Breast epithelium (tissue), 4 donors: ENCODE measurements at regions not wholly inside any gene's neighbourhood (a gene's known extent, or its start where the extent isn't known, plus 50 kb on each side); places are given as distances from the start of the nearest gene placed in this dataset.

Experiments used
- DNase-seq, 2 donors: peaks; one replicate each; pipeline ENCODE4 v3.0.0-alpha.2; 2019; ENCODE audit warnings: low spot score in 2 of 2
- H3K27ac ChIP-seq, 2 donors: fragments of 200-600 bp; sonication (generic) in 1 of 2; one replicate each; pipeline ENCODE4 v1.5.1; 2016 to 2019; ENCODE audit warnings: mild to moderate bottlenecking in 1 of 2
- H3K27me3 ChIP-seq, 2 donors: fragments of 200-600 bp; sonication (generic) in 1 of 2; one replicate each; pipeline versions ENCODE4 v1.5.1 to v1.6.0; 2017 to 2019; ENCODE audit warnings: control low read depth in 1 of 2, mild to moderate bottlenecking in 1 of 2
- H3K36me3 ChIP-seq: fragments of 200-600 bp; one replicate; pipeline ENCODE4 v1.5.1; 2019
- H3K4me1 ChIP-seq, 2 donors: fragments of 200-600 bp; sonication (generic); one replicate each; pipeline ENCODE4 v1.5.1; 2016 to 2019; ENCODE audit warnings: control low read depth in 1 of 2
- H3K4me3 ChIP-seq, 3 donors: fragments of 200-600 bp; sonication (generic); 1 replicate in 2 of 3; 2 replicates in 1 of 3; pipeline ENCODE4 v1.5.1; 2016 to 2019; ENCODE audit warnings: mild to moderate bottlenecking in 3 of 3, moderate library complexity in 2 of 3
- H3K9me3 ChIP-seq, 2 donors: fragments of 200-600 bp; sonication (generic) in 1 of 2; one replicate each; pipeline ENCODE4 v1.5.1; 2016 to 2019; ENCODE audit warnings: control low read depth in 1 of 2
- POLR2A ChIP-seq: fragments of 450-650 bp; IDR thresholded peaks from one replicate; pipeline ENCODE4 v1.6.1; 2016; ENCODE audit warnings: antibody characterized with exemption, mild to moderate bottlenecking, moderate library complexity
- POLR2AphosphoS5 ChIP-seq, 3 donors: sonication (generic); formaldehyde crosslinking; IDR thresholded peaks; one replicate each; pipeline ENCODE4 v1.6.1; 2017; ENCODE audit warnings: antibody characterized with exemption in 3 of 3
- intact Hi-C: fragments of 100-400 bp; cut with DNase I; formaldehyde crosslinking; loops from one replicate; pipeline ENCODE4 v1.15.1; 2023; ENCODE audit warnings: low total_unique reads
- TF ChIP-seq, protein P1 (sequence below), 3 donors: fragments of 450-650 bp; IDR thresholded peaks; one replicate each; pipeline ENCODE4 v1.5.1; 2016 to 2017; ENCODE audit warnings: antibody characterized with exemption in 3 of 3, mild to moderate bottlenecking in 3 of 3, moderate library complexity in 3 of 3

DNA sequence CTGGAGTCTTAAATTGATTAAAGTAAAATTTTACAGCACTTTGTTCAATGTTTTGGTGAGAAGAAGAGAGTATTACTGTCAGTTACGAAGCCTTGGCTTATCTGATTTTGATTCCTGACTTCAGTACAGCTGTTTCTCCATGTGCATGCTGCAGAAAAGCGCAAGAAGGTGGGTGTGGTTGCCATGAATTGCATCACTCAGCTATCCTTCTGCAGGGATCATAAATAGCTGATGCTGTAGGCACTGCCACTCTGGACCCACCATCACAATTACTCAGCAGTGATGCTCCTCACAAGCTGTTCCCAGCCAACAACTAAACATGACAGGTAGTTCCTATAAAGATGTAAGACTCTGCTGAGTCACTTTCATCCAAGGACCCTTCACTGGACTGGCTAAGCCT, 321.2 kb downstream of the IRS2 start:
- Histone ChIP-seq H3K4me1 (no peaks in the 10 kb centered on the region), H3K27me3 (no peaks in the 10 kb centered on the region), H3K9me3 (peaks cover 0 to 6% of the 10 kb centered on the region in 2 donors), H3K27ac (no peak overlapping the region), H3K36me3 (no peaks in the 10 kb centered on the region), H3K4me3 (no peak overlapping the region)
- no peak for DNase-seq
- intact Hi-C loops: no loop called here
- TF ChIP-seq, protein P1, sequence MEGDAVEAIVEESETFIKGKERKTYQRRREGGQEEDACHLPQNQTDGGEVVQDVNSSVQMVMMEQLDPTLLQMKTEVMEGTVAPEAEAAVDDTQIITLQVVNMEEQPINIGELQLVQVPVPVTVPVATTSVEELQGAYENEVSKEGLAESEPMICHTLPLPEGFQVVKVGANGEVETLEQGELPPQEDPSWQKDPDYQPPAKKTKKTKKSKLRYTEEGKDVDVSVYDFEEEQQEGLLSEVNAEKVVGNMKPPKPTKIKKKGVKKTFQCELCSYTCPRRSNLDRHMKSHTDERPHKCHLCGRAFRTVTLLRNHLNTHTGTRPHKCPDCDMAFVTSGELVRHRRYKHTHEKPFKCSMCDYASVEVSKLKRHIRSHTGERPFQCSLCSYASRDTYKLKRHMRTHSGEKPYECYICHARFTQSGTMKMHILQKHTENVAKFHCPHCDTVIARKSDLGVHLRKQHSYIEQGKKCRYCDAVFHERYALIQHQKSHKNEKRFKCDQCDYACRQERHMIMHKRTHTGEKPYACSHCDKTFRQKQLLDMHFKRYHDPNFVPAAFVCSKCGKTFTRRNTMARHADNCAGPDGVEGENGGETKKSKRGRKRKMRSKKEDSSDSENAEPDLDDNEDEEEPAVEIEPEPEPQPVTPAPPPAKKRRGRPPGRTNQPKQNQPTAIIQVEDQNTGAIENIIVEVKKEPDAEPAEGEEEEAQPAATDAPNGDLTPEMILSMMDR (IDR thresholded peaks at IDR 0.05): no peak

DNA sequence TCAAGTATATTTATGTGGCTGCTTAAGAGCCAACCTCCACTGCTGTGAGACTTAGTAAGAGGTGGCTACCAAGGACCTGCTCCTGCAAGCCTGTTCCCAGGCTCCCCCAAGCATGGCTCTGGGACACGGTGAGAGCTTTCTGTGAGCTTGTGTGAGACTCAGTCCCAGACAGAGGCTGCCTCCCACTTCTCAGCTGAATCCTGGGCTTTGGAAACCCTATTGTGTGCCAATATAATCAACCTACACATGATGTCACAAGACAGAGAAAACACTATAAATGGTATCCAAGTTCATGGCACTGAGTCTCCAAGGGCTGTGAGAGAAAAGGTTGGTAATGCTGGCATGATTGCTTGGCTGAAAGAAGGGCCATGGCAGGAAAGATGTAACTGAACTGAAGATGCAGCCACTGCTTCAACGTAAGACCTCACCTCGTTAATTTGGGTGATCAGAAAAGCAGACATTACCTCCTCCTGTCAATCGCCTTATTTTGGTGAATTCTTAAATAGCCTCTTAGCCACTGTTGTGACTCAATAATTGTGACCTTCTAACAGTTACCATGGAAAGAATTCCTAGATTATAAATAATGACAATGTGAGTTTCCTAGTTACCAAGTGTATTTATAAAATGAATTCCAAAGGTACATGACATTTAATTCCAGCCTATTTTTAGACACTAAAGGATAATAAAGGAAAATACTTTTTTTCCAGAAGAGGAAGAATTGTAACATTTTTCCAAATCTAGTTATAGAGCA, 332.0 kb downstream of the IRS2 start:
- no peak for TF ChIP-seq POLR2AphosphoS5 (IDR thresholded peaks at IDR 0.05)
- TF ChIP-seq, protein P1 (IDR thresholded peaks at IDR 0.05): no peak
- intact Hi-C loops: no loop called here
- no peak overlapping the region for H3K27ac ChIP-seq

DNA sequence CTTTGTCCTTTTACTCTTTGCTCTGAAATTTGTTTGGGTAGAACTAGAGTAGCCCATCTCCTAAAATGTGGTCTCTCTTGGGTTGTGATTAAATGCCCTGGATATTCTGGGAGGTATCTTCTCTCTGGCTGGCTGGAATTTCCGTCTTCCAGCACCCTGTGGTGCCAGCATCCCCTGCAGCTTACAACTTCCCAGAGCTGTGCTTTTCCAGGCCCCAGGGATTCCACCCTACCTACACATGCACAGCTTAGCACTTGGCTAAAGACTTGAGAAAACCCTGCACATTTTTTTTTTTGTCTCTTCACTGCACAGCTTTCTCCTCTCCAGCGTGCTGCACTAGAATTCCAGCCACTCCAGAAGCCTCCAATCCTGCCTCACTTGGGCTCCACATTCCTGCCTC, 334.7 kb downstream of the IRS2 start:
- TF ChIP-seq POLR2AphosphoS5 (IDR thresholded peaks at IDR 0.05): no peak
- TF ChIP-seq POLR2A: no peak
- TF ChIP-seq, protein P1 (IDR thresholded peaks at IDR 0.05): no peak
- no peak overlapping the region for H3K27ac ChIP-seq
- intact Hi-C loops: no loop called here

More for the DNA sequence above, 332.0 kb downstream of the IRS2 start:
- Histone ChIP-seq H3K27me3 (no peaks in the 10 kb centered on the region), H3K9me3 (no peaks in the 10 kb centered on the region), H3K36me3 (no peaks in the 10 kb centered on the region), H3K4me3 (no peak overlapping the region), H3K4me1 (no peaks in the 10 kb centered on the region)
- no peak for DNase-seq

DNA sequence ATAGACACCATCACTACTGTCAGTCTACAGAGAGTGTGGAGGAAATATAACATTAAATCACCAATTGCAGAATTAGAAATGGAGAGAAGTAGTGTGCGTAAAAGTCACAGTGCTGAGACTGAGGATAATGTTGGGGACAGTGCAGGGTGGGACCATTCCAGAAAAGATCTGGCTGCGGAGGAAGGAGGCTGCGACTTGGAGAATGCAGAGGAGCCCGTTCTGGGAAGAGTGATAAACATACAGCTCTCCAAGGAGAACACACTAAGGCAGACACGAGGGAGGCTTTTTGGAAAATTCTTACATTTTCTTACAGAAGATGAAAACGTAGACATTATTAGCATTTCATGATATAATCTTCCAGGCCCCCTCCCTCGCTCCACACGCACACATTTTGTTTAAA, 337.8 kb downstream of the IRS2 start:
- no peaks in the 10 kb centered on the region for H3K4me1 ChIP-seq
- intact Hi-C loops: no loop called here
- H3K36me3 ChIP-seq: no peaks in the 10 kb centered on the region
- no peaks in the 10 kb centered on the region for H3K9me3 ChIP-seq
- H3K27ac ChIP-seq: no peak overlapping the region
- H3K27me3 ChIP-seq: no peaks in the 10 kb centered on the region
- TF ChIP-seq POLR2A (no peak), POLR2AphosphoS5 (IDR thresholded peaks at IDR 0.05) (no peak)
- TF ChIP-seq, protein P1 (IDR thresholded peaks at IDR 0.05): no peak
- no peak for DNase-seq
- H3K4me3 ChIP-seq: no peak overlapping the region

More for the DNA sequence above, 334.7 kb downstream of the IRS2 start:
- no peak for DNase-seq
- H3K4me3 ChIP-seq: no peak overlapping the region
- H3K9me3 ChIP-seq: no peaks in the 10 kb centered on the region
- no peaks in the 10 kb centered on the region for H3K27me3 ChIP-seq
- H3K36me3 ChIP-seq: no peaks in the 10 kb centered on the region
- H3K4me1 ChIP-seq: no peaks in the 10 kb centered on the region

DNA sequence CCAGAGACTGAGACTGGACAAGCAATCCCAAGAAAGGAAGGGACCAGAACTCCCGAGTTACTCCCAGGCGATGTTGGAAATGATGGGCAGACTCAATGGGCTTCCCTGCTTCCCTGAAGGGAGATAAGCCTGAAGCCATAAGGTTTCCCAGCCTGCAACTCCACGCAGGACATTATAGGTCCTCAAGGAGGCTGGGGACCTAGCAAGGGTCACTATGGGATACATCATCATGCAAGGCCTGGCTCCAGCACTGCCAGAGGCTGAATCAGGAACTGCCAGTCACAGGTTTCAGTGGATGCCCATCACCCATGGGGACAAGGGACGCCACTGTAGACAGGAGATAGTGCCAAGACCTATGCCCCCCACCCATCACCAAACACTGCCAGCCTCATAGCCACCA, 338.7 kb downstream of the IRS2 start:
- TF ChIP-seq, protein P1 (IDR thresholded peaks at IDR 0.05): no peak
- TF ChIP-seq POLR2AphosphoS5 (IDR thresholded peaks at IDR 0.05): no peak
- no peak for TF ChIP-seq POLR2A
- H3K36me3 ChIP-seq: no peaks in the 10 kb centered on the region
- intact Hi-C loops: no loop called here
- no peaks in the 10 kb centered on the region for H3K9me3 ChIP-seq
- no peak overlapping the region for H3K4me3 ChIP-seq
- no peak overlapping the region for H3K27ac ChIP-seq
- no peaks in the 10 kb centered on the region for H3K4me1 ChIP-seq
- no peaks in the 10 kb centered on the region for H3K27me3 ChIP-seq
- DNase-seq: no peak
